OCI-LY7 (cell line): ENCODE measurements at regions not wholly inside any gene's neighbourhood (a gene's known extent, or its start where the extent isn't known, plus 50 kb on each side); places are given as distances from the start of the nearest gene placed in this dataset.

Source experiments
- CTCF ChIP-seq: fragments of 200-600 bp; sonication (generic); conservative IDR thresholded peaks from 2 replicates; pipeline ENCODE4 v1.5.1; 2014; ENCODE audit warnings: mild to moderate bottlenecking, antibody characterized with exemption, low read length, moderate library complexity, mixed read lengths
- EZH2phosphoT487 ChIP-seq: fragments of 200-600 bp; sonication (generic); IDR thresholded peaks from 2 replicates; pipeline ENCODE4 v1.6.1; 2018; ENCODE audit warnings: low read depth, borderline replicate concordance, mild to moderate bottlenecking, mixed run types, antibody characterized with exemption, low read length, moderate library complexity, mixed read lengths

- TF ChIP-seq CTCF (no peak), EZH2phosphoT487 (no peak)
Observed at GRCh38 chr2:222998459-222998858, 53.5 kb upstream of the KCNE4 start.
